GM13977 (cell line): ENCODE measurements at regions not wholly inside any gene's neighbourhood (a gene's known extent, or its start where the extent isn't known, plus 50 kb on each side); places are given as distances from the start of the nearest gene placed in this dataset.
"Not testable (repeated sequence)": the region's sequence is repeated elsewhere in the genome, so short reads cannot be mapped to it uniquely, and the experiment has no call there.

Experiments
- DNase-seq: peaks from one replicate; pipeline ENCODE4 v3.0.0; 2012; ENCODE audit warnings: low spot score
- in situ Hi-C: fragments of 300-500 bp; cut with MboI; formaldehyde crosslinking; loops from one replicate; pipeline ENCODE4 v1.12.0; 2022; ENCODE audit warnings: low sequenced_read_pairs, low pct_unique_long_range_greater_than_20kb, mixed read lengths, inconsistent platforms; ENCODE audit not compliant: unreplicated experiment
- TF ChIP-seq, protein P1 (sequence below): IDR thresholded peaks from 2 replicates; pipeline ENCODE4 v1.5.1; 2012; ENCODE audit warnings: mild to moderate bottlenecking, control low read depth; ENCODE audit not compliant: insufficient read depth; ENCODE audit errors: extremely low read depth, missing control alignments

DNA sequence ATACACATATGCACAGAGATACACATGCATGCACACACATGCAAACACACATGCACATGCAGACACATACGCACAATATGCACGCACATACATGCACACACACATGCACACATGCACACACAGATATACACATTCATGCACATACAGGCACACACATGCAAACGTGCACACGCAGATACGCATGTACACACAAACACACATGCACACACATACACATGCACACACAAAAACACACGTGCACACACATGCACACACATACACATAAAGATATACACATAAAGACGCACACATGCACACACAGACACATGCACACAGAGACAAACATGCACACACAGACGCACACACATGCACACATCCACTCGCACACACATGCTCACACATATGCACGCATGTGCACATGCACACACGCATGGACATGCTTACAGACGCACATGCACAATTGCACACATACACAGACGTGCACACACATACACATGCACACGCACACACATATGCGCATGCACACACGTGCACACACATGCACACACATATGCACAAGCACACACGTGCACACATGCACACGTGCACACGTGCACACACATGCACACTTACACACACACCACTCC, 145.2 kb downstream of the ADRA2C start:
- TF ChIP-seq, protein P1, sequence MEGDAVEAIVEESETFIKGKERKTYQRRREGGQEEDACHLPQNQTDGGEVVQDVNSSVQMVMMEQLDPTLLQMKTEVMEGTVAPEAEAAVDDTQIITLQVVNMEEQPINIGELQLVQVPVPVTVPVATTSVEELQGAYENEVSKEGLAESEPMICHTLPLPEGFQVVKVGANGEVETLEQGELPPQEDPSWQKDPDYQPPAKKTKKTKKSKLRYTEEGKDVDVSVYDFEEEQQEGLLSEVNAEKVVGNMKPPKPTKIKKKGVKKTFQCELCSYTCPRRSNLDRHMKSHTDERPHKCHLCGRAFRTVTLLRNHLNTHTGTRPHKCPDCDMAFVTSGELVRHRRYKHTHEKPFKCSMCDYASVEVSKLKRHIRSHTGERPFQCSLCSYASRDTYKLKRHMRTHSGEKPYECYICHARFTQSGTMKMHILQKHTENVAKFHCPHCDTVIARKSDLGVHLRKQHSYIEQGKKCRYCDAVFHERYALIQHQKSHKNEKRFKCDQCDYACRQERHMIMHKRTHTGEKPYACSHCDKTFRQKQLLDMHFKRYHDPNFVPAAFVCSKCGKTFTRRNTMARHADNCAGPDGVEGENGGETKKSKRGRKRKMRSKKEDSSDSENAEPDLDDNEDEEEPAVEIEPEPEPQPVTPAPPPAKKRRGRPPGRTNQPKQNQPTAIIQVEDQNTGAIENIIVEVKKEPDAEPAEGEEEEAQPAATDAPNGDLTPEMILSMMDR: no peak
- in situ Hi-C loops: no loop called here
- DNase-seq: no peak

DNA sequence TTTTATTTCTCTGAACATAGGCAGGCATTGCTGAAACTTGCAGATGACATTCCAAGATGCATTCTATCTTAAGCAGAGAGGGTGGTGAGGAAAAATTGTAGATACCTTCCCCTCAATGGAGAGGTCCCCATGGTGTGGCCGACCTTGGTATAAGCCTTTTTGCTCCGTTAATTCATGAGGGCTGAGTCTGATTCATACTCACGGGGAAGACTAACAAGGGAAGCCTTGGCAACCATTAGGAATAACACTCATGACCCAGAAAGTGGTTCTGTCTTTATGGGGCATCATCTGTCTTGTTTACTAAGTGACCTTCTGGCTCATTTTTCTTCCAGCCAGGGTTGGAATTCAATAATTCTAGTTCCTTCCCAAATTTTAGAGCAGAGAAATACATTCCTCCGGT, 148.3 kb downstream of the ADRA2C start:
- in situ Hi-C loops: not testable (repeated sequence)

DNA sequence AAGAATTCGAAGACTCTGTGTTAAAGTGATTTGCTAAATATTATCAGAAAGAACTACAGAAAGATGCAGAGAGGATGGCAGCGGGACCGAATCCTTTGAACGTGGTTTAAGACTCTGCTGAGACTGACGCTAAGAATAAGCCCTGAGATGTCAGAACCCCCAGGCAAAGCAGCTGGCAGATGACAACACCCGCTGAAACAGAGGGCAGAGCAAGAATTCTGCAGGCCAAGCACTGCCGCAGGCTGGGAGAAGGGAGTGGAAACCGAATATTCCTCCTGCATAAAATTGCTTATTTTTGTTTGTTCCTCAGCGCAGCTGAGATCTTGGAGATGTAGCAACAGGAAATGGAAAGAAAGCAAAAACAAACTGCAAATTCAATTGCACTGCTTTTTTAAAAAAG, 153.3 kb downstream of the ADRA2C start:
- in situ Hi-C loops, DNase-seq: not testable (repeated sequence)

More for the DNA sequence above, 148.3 kb downstream of the ADRA2C start:
- DNase-seq: not testable (repeated sequence)

DNA sequence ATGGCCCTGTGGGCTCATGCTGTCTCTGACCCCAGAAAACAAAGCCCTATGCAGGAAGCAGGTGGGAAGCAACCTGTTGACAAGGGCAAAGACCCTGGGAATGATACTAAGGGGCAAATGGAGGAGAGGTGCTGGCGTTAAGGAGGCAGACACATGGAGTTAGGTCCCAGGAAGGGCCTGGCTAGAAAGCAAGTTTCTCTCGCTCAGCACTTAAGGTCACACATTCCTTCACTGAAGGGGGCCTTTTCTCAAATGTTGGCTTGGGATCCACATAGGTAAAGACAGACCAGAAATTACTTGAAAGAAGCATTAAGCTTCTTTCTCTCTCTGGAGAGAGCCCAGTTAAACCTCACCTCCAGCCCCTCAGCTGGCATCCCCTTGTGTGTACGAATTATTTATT, 155.7 kb downstream of the ADRA2C start:
- in situ Hi-C loops, DNase-seq: not testable (repeated sequence)

DNA sequence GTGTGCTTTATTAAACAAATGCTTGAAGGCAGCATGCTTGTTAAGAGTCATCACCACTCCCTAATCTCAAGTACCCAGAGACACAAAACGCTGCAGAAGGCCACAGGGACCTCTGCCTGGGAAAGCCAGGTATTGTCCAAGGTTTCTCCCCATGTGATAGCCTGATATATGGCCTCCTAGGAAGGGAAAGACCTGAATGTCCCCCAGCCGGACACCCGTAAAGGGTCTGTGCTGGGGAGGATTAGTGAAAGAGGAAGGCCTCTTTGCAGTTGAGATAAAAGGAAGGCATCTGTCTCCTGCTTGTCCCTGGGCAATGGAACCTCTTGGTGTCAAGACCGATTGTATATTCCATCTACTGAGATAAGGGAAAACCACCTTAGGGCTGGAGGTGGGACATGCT, 159.7 kb downstream of the ADRA2C start:
- DNase-seq, in situ Hi-C loops: not testable (repeated sequence)

DNA sequence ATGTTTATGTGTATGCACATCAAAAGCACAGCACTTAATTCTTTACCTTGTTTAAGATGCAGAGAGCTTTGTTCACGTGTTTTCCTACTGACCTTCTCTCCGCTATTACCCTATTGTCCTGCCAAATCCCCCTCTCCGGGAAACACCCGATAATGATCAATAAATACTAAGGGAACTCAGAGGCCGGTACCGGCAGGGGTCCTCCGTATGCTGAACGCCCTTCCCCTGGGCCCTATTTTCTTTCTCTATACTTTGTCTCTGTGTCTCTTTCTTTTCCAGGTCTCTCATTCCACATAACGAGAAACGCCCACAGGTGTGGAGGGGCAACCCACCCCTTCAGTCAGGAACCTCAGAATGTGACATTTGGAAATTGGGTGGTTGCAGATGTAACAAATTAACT, 160.1 kb downstream of the ADRA2C start:
- in situ Hi-C loops, DNase-seq: not testable (repeated sequence)

DNA sequence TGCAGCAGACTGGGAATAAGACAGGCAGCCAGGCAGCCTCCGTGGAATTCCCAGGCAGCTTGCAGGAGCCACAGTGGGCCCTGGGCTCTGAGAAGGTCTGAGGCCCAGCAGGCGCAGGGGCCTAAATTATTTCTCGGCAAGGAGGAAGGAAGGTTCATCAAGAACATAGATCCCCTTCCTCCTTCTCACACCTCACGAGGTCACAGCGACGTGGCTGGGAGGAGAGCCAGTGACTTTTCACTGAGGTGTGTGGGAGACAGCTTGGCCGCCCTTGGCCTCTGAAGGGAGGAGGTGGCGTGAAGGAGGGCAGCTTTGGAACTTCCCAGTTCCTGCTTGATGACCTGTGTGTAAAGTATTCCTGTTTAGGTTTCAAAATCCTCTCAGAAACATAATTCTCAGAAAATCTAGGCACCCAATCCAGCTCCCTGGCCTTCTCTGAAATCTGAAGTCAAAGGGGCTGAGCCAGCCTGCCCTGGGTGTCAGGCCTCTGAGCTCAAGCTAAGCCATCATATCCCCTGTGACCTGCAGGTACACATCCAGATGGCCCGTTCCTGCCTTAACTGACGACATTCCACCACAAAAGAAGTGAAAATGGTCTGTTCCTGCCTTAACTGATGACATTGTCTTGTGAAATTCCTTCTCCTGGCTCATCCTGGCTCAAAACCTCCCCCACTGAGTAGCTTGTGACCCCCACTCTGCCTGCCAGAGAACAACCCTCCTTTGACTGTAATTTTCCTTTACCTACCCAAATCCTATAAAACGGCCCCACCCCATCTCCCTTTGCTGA, 161.0 kb downstream of the ADRA2C start:
- DNase-seq, in situ Hi-C loops: not testable (repeated sequence)

DNA sequence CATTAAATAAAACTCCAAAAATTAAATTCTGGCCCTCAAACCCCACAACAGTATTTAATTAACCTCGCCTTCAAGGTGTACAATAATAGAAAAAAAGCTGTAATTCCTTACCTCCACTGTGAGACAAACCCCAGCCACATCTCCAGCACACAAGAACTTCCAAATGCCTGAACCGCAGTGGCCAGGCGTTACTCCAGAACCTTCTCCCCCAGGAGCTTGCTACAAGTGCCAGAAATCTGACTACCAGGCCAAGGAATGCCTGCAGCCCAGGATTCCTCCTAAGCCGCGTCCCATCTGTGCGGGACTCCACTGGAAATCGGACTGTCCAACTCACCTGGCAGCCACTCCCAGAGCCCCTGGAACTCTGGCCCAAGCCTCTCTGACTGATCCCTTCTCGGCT, 163.2 kb downstream of the ADRA2C start:
- in situ Hi-C loops, DNase-seq: not testable (repeated sequence)

DNA sequence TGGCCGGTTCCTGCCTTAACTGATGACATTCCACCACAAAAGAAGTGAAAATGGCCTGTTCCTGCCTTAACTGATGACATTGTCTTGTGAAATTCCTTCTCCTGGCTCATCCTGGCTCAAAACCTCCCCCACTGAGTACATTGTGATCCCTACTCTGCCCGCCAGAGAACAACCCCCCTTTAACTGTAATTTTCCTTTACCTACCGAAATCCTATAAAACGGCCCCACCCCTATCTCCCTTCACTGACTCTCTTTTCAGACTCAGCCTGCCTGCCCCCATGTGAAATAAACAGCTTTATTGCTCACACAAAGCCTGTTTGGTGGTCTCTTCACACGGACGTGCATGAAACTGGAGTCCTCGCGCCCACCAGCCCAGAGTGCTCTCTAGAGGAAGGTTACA, 166.5 kb downstream of the ADRA2C start:
- DNase-seq, in situ Hi-C loops: not testable (repeated sequence)

DNA sequence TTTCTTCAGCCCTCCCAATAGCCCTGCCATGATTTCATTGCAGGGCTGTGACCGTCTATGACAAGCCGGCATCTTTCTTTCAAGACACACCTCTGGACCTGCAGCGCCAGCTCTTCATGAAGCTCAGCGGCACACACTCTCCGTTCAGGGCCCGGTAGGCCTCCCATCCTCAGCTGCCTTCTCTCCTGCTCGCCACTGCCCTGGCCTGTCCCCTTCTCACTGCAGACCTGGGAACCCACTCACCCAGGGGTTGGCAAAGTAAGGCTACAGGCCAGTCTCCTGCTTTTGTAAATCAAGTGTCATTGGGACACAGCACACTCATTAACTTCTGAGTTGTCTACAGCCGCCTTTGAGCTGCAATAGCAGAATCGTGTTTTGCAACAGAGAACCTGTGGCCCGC, 169.2 kb downstream of the ADRA2C start:
- in situ Hi-C loops, DNase-seq: not testable (repeated sequence)

DNA sequence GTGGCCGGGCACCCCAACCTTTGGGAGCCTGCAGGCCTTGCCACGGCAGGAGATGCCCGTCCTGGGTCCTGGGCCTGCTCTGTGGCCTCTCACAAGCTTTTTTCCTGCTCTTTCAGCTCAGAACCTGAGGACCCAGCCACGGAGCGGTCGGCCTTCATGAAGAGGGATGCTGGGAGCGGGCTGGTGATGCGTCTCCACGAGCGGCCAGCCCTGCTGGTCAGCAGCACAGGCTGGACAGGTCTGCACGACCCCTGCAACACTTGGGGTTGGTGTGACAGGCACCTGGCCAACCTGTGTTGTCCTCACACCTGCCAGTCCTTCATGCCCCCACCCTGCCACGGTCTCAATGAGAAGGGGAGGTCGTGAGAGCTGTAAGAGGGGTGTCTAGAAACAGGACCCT, 170.0 kb downstream of the ADRA2C start:
- TF ChIP-seq, protein P1: no peak
- in situ Hi-C loops: no loop called here

DNA sequence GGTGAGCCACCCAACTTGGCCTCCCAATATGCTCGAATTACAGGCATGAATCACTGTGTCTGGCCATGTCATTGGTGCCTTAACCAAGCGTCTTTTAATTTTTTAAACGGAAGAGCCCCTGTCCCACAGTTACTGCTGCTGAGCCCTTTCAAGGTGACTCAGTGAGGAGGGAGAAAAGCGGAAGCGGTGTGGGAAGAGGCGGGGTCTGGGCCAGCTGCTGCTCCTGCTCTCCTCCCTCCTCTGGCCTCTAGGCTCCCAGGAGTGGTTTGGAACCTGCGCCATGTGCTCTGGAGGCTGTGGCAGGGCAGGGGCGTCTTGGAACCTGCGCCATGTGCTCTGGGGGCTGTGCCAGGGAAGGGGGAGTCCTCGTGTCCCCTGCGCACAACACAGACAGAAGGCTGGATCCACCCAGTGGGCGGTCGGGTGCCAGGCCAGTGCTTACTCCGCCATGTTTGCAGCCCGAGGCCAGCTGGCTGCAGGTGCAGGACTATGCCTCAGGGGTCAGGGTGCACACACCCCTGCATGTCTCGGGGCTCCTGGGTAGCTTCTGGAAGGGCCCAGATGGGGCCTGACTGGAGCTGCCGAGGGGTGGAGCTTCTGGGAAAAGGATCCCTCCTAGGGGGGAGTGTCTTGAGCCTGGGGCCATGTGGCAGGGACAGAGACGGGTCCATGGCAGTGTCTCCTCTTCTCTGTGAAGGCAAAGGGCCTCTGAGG, 171.8 kb downstream of the ADRA2C start:
- DNase-seq, in situ Hi-C loops: not testable (repeated sequence)

More for the DNA sequence above, 170.0 kb downstream of the ADRA2C start:
- no peak for DNase-seq

DNA sequence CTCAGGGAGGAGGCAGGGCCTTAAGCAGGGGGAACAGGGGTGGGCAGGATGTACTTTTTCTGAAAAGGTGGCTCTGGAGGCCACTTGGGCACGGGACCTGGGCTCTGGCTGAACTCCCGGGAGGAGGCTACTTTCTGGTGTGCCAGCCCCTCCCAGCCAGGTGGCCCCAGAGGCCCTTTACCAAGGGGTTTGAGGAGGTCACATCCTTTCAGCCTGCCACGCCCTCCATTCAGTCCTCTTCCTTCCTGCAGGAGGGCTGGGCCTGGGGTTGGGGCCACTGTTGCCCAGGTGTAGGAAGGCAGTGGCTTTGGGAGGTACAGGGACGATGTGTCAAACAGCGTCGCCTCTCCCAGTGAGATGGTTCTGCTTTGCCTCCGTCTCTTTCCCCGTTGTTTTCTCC, 172.5 kb downstream of the ADRA2C start:
- in situ Hi-C loops, DNase-seq: not testable (repeated sequence)

DNA sequence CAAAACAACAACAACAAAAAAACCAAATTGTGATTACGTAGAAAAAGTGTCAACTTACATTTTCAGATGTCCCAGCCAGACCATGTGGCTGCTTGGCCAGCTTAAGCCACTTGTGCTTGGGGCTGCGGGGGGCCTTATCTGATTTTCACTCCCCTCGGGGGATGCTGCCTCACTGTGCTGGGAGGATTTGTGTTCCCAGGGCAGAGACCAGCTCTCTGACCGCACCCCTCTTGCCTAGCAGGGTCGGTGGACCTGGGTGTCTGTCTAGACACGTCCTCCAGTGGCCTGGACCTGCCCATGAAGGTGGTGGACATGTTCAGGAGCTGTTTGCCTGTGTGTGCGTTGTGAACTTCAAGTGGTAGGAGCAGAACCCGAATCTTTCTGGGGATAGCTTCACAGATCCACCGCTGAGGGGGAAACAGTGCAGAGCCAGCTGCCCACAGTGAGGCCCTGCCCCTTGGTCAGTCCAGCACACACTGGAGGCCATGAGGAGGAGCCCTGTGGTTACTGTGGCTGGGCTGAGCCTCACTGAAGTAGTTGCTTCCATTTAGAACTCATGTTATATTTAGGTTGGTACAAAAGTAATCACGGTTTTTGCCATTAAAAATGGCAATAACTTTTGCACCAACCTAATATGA, 173.9 kb downstream of the ADRA2C start:
- DNase-seq, in situ Hi-C loops: not testable (repeated sequence)

DNA sequence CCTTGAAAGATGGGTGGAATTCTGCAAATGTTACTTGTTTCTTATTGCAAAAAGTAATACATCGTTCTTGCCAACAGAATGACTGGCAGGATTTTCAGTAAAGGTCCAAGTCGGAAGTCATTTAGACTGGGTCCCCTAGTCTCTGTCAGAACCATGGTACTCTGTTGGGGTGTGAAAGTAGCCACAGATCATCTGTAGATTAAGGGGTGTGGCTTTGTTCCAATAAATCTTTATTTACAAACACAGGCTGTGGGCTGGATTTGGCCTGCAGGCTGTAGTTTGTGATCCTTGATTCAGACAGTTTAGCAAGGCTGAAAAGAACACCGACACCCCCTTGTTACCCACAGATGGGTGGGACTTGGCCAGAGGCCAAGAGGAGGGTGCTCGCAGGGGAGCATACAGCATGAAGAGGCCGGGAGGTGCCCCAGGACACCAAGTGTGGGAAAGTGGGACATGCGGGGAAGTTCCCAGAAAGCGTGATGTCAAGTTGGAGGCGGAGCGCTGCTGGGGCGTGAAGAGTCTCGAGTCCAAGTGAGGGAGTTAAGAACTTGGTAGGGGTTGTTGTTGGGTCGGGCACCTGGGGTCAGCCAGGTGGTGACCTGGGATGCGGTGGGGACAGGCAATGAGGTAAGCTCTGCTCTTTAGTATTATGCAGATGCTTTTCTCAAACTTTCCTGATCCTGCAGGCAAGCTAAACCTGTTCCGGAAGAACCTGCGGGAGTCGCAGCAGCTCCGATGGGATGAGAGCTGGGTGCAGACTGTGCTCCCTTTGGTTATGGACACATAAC, 175.7 kb downstream of the ADRA2C start:
- DNase-seq, in situ Hi-C loops: not testable (repeated sequence)
